MCF 10A (cell line): ENCODE measurements at regions not wholly inside any gene's neighbourhood (a gene's known extent, or its start where the extent isn't known, plus 50 kb on each side); places are given as distances from the start of the nearest gene placed in this dataset.

ENCODE experiments used
- BruUV-seq: library from RNA; stranded (reverse); fragments of 400-500 nt; replicated peaks from 2 replicates; lab custom pipeline; 2021; lab: Mats Ljungman, UMichigan
- CTCF ChIA-PET: fragments of 300-600 bp; sonication (Branson Sonifier 250); formaldehyde crosslinking; extraction: SDS; loops from one replicate; lab custom pipeline; 2021; ENCODE audit warnings: antibody characterized with exemption, inconsistent platforms; lab: Yijun Ruan, JAX
- POLR2A ChIA-PET: fragments of 300-600, 350-650 bp; sonication (Branson Sonifier 250); formaldehyde crosslinking; extraction: SDS; loops from one replicate; lab custom pipeline; 2020; ENCODE audit warnings: antibody characterized with exemption, inconsistent platforms; lab: Yijun Ruan, JAX
- DNase-seq: peaks from one replicate; pipeline ENCODE4 v3.0.0-alpha.2; 2018; ENCODE audit not compliant: unreplicated experiment
- H3K27ac Mint-ChIP-seq: one replicate; pipeline ENCODE4 v1.8.0; 2022; ENCODE audit warnings: mild to moderate bottlenecking, low read depth, mixed read lengths; ENCODE audit not compliant: unreplicated experiment
- H3K27me3 Mint-ChIP-seq: one replicate; pipeline ENCODE4 v1.8.0; 2022; ENCODE audit warnings: mixed read lengths; ENCODE audit not compliant: insufficient read depth, unreplicated experiment
- H3K36me3 Mint-ChIP-seq: one replicate; pipeline ENCODE4 v1.8.0; 2022; ENCODE audit warnings: mild to moderate bottlenecking, moderate library complexity, mixed read lengths; ENCODE audit not compliant: insufficient read depth, unreplicated experiment
- H3K4me1 Mint-ChIP-seq: one replicate; pipeline ENCODE4 v1.8.0; 2022; ENCODE audit warnings: mixed read lengths; ENCODE audit not compliant: insufficient read depth, unreplicated experiment
- H3K4me3 Mint-ChIP-seq: one replicate; pipeline ENCODE4 v1.8.0; 2022; ENCODE audit warnings: mild to moderate bottlenecking, moderate library complexity, mixed read lengths; ENCODE audit not compliant: unreplicated experiment
- H3K9me3 Mint-ChIP-seq: one replicate; pipeline ENCODE4 v1.8.0; 2022; ENCODE audit warnings: mixed read lengths; ENCODE audit not compliant: unreplicated experiment
- CTCF ChIP-seq: fragments of 200-600 bp; IDR thresholded peaks from one replicate; pipeline ENCODE4 v1.8.0; 2022; ENCODE audit warnings: antibody characterized with exemption, mild to moderate bottlenecking; ENCODE audit not compliant: unreplicated experiment
- intact Hi-C: fragments of 100-400 bp; cut with micrococcal nuclease; formaldehyde crosslinking; loops from 2 replicates; pipeline ENCODE4 v1.14.1; 2022

GRCh38 chr13:47680748-47681147 is 320.3 kb downstream of the SUCLA2 start:
- no peaks in the 10 kb centered on the region for H3K36me3 Mint-ChIP-seq
- no peaks in the 10 kb centered on the region for H3K9me3 Mint-ChIP-seq
- no peak for TF ChIP-seq CTCF
- peaks cover 32% of the 10 kb centered on the region for H3K4me1 Mint-ChIP-seq
- no TSS peak for BruUV-seq
- ChIA-PET CTCF (interaction anchor here (0.6 to 0.7 kb wide), 3 partner anchors 22 to 38 kb away, joined by 3 read pairs; no protein-coding TSS in a partner anchor), POLR2A (interaction anchor here (0.6 to 1.2 kb wide), 2 partner anchors 11 to 678 kb away, joined by 3 to 4 read pairs; no protein-coding TSS in a partner anchor)
- peaks cover 2% of the 10 kb centered on the region for H3K27me3 Mint-ChIP-seq
- H3K27ac Mint-ChIP-seq, result peak overlapping the region; percentile 29
- intact Hi-C loops, result no loop called here
- H3K4me3 Mint-ChIP-seq, result no peak overlapping the region
- peak; percentile 65 for DNase-seq

GRCh38 chr13:47679401-47679800 is 321.7 kb downstream of the SUCLA2 start:
- no peak for TF ChIP-seq CTCF
- peaks cover 32% of the 10 kb centered on the region for H3K4me1 Mint-ChIP-seq
- H3K27ac Mint-ChIP-seq, result peak overlapping the region; percentile 1
- POLR2A ChIA-PET, result no interaction called here
- intact Hi-C loops, result no loop called here
- CTCF ChIA-PET, result no interaction called here
- no TSS peak for BruUV-seq
- no peaks in the 10 kb centered on the region for H3K27me3 Mint-ChIP-seq
- H3K4me3 Mint-ChIP-seq, result no peak overlapping the region
- DNase-seq, result peak; percentile 78
- no peaks in the 10 kb centered on the region for H3K36me3 Mint-ChIP-seq
- no peaks in the 10 kb centered on the region for H3K9me3 Mint-ChIP-seq

GRCh38 chr13:47678201-47678968 is 322.7 kb downstream of the SUCLA2 start:
- intact Hi-C loops, result no loop called here
- ChIA-PET POLR2A (interaction anchor here (0.7 kb wide), 1 partner anchor 558 kb away, joined by 3 read pairs; no protein-coding TSS in a partner anchor), CTCF (interaction anchor here (0.7 to 0.8 kb wide), 2 partner anchors 8 to 22 kb away, joined by 3 to 4 read pairs; no protein-coding TSS in a partner anchor)
- Mint-ChIP-seq H3K4me1 (peaks cover 36% of the 10 kb centered on the region), H3K9me3 (no peaks in the 10 kb centered on the region), H3K27ac (no peak overlapping the region), H3K4me3 (no peak overlapping the region), H3K27me3 (no peaks in the 10 kb centered on the region), H3K36me3 (no peaks in the 10 kb centered on the region)
- no peak for TF ChIP-seq CTCF
- no TSS peak for BruUV-seq
- DNase-seq, result no peak

- CTCF ChIA-PET, result no interaction called here
- no TSS peak for BruUV-seq
- no peaks in the 10 kb centered on the region for H3K9me3 Mint-ChIP-seq
- POLR2A ChIA-PET, result interaction anchor here (0.7 to 0.8 kb wide), 2 partner anchors 12 to 13 kb away, joined by 3 to 4 read pairs; no protein-coding TSS in a partner anchor
- no peaks in the 10 kb centered on the region for H3K36me3 Mint-ChIP-seq
- TF ChIP-seq CTCF, result no peak
- H3K4me1 Mint-ChIP-seq, result peaks cover 50% of the 10 kb centered on the region
- intact Hi-C loops, result no loop called here
- H3K27ac Mint-ChIP-seq, result no peak overlapping the region
- no peak overlapping the region for H3K4me3 Mint-ChIP-seq
- H3K27me3 Mint-ChIP-seq, result no peaks in the 10 kb centered on the region
- DNase-seq, result no peak
Measured at GRCh38 chr13:47675871-47676270, 325.2 kb downstream of the SUCLA2 start.
